Karpas-422 (cell line): ENCODE measurements at regions not wholly inside any gene's neighbourhood (a gene's known extent, or its start where the extent isn't known, plus 50 kb on each side); places are given as distances from the start of the nearest gene placed in this dataset.
A peak's percentile ranks its signal among the peaks of the same experiment; 100 is the strongest.

ENCODE experiments used
- DNase-seq: peaks from one replicate; pipeline ENCODE4 v3.0.0-alpha.2; 2015
- H2AFZ ChIP-seq: fragments of 200-600 bp; sonication (generic); 2 replicates; pipeline ENCODE4 v1.6.1; 2014; ENCODE audit warnings: antibody characterized with exemption, low read length, mixed read lengths
- H3K27ac ChIP-seq: fragments of 200-600 bp; sonication (generic); 2 replicates; pipeline ENCODE4 v1.5.1; 2014; ENCODE audit warnings: mild to moderate bottlenecking, low read length, moderate library complexity
- H3K27me3 ChIP-seq: fragments of 200-600 bp; sonication (generic); 2 replicates; pipeline ENCODE4 v1.6.1; 2014; ENCODE audit warnings: low read length, mixed read lengths
- H3K36me3 ChIP-seq: fragments of 200-600 bp; sonication (generic); 2 replicates; pipeline ENCODE4 v1.6.1; 2014; ENCODE audit warnings: low read length, mixed read lengths; ENCODE audit not compliant: insufficient read depth
- H3K4me1 ChIP-seq: fragments of 200-600 bp; sonication (generic); 2 replicates; pipeline ENCODE4 v1.6.1; 2014; ENCODE audit warnings: mild to moderate bottlenecking, low read length, mixed read lengths
- H3K4me2 ChIP-seq: fragments of 200-600 bp; sonication (generic); 2 replicates; pipeline ENCODE4 v1.6.1; 2014; ENCODE audit warnings: low read length, low read depth, mild to moderate bottlenecking; ENCODE audit not compliant: poor library complexity, severe bottlenecking
- H3K4me3 ChIP-seq: fragments of 200-600 bp; sonication (generic); 2 replicates; pipeline ENCODE4 v1.5.1; 2014; ENCODE audit warnings: mild to moderate bottlenecking, antibody characterized with exemption, low read length, mixed read lengths
- H3K79me2 ChIP-seq: fragments of 200-600 bp; sonication (generic); 2 replicates; pipeline ENCODE4 v1.6.1; 2014; ENCODE audit warnings: mild to moderate bottlenecking, low read length, mixed read lengths
- H3K9ac ChIP-seq: fragments of 200-600 bp; sonication (generic); 2 replicates; pipeline ENCODE4 v1.6.0; 2014; ENCODE audit warnings: low read length
- H3K9me2 ChIP-seq: fragments of 200-600 bp; sonication (generic), shearing (Covaris generic); replicated peaks from 2 replicates; pipeline ENCODE4 v1.6.0; 2014; ENCODE audit warnings: mild to moderate bottlenecking, low read length, moderate library complexity; ENCODE audit not compliant: insufficient read depth
- H3K9me3 ChIP-seq: fragments of 300-700, 200-600 bp; sonication (generic); 2 replicates; pipeline ENCODE4 v1.6.1; 2014; ENCODE audit warnings: low read length, mixed read lengths
- H4K20me1 ChIP-seq: fragments of 200-600 bp; sonication (generic); 2 replicates; pipeline ENCODE4 v1.6.1; 2014; ENCODE audit warnings: mild to moderate bottlenecking, antibody characterized with exemption, low read length, low read depth; ENCODE audit not compliant: insufficient read depth

GRCh38 chr12:89289720-89290119 is 62.6 kb downstream of the DUSP6 start:
- H3K4me2 ChIP-seq, result no peak overlapping the region
- peaks cover 31% of the 10 kb centered on the region for H3K4me1 ChIP-seq
- no peak overlapping the region for H3K4me3 ChIP-seq
- peak; percentile 5 for DNase-seq
- H3K27ac ChIP-seq, result no peak overlapping the region
- no peak overlapping the region for H2AFZ ChIP-seq
- no peaks in the 10 kb centered on the region for H4K20me1 ChIP-seq
- no peaks in the 10 kb centered on the region for H3K27me3 ChIP-seq
- H3K9me3 ChIP-seq, result no peaks in the 10 kb centered on the region
- H3K9me2 ChIP-seq, result no peaks in the 10 kb centered on the region
- H3K9ac ChIP-seq, result no peak overlapping the region
- H3K79me2 ChIP-seq, result no peaks in the 10 kb centered on the region
- no peaks in the 10 kb centered on the region for H3K36me3 ChIP-seq

GRCh38 chr12:89288959-89289358 is 63.3 kb downstream of the DUSP6 start:
- H3K4me3 ChIP-seq, result no peak overlapping the region
- no peaks in the 10 kb centered on the region for H3K9me3 ChIP-seq
- no peaks in the 10 kb centered on the region for H3K79me2 ChIP-seq
- no peaks in the 10 kb centered on the region for H3K27me3 ChIP-seq
- no peak overlapping the region for H3K9ac ChIP-seq
- H3K4me2 ChIP-seq, result no peak overlapping the region
- no peak overlapping the region for H3K27ac ChIP-seq
- H4K20me1 ChIP-seq, result no peaks in the 10 kb centered on the region
- H3K9me2 ChIP-seq, result no peaks in the 10 kb centered on the region
- H3K4me1 ChIP-seq, result peaks cover 31% of the 10 kb centered on the region
- no peaks in the 10 kb centered on the region for H3K36me3 ChIP-seq
- H2AFZ ChIP-seq, result no peak overlapping the region
- peak; percentile 38 for DNase-seq

- H3K36me3 ChIP-seq, result no peaks in the 10 kb centered on the region
- H3K9me2 ChIP-seq, result no peaks in the 10 kb centered on the region
- no peak overlapping the region for H3K27ac ChIP-seq
- no peaks in the 10 kb centered on the region for H3K27me3 ChIP-seq
- no peaks in the 10 kb centered on the region for H3K9me3 ChIP-seq
- H4K20me1 ChIP-seq, result no peaks in the 10 kb centered on the region
- H3K4me3 ChIP-seq, result peak overlapping the region; percentile 17
- H3K79me2 ChIP-seq, result no peaks in the 10 kb centered on the region
- H3K4me1 ChIP-seq, result peaks cover 31% of the 10 kb centered on the region
- peak overlapping the region; percentile 58 for H3K4me2 ChIP-seq
- H2AFZ ChIP-seq, result peak overlapping the region; percentile 44; the same call in 1 of the 2 replicates
- H3K9ac ChIP-seq, result no peak overlapping the region
- DNase-seq, result peak; percentile 82
Observed at GRCh38 chr12:89286501-89286900, 65.8 kb downstream of the DUSP6 start.

DNA sequence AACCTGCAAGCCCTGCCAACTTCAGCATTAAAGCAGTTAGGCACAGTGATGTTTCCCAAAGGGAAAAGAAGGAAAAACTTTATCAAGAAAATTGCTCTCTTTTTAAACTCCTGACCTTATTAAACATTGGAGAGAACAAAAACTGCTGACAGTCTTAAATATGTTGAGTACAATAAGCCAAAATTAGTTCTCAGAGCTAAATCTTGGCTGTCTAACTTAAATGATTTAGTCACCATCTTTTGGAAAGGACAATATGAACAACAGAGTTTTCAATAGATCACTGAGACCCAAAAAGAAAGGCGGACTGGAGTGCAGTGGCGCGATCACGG is 70.8 kb downstream of the DUSP6 start:
- Histone ChIP-seq H3K4me1 (peaks cover 14% of the 10 kb centered on the region), H3K4me3 (no peak overlapping the region), H3K79me2 (no peaks in the 10 kb centered on the region), H3K9ac (no peak overlapping the region), H3K9me2 (no peaks in the 10 kb centered on the region), H3K27me3 (no peaks in the 10 kb centered on the region), H3K4me2 (no peak overlapping the region), H4K20me1 (no peaks in the 10 kb centered on the region), H3K27ac (no peak overlapping the region), H2AFZ (no peak overlapping the region), H3K36me3 (no peaks in the 10 kb centered on the region), H3K9me3 (no peaks in the 10 kb centered on the region)
- DNase-seq, result peak; percentile 14

DNA sequence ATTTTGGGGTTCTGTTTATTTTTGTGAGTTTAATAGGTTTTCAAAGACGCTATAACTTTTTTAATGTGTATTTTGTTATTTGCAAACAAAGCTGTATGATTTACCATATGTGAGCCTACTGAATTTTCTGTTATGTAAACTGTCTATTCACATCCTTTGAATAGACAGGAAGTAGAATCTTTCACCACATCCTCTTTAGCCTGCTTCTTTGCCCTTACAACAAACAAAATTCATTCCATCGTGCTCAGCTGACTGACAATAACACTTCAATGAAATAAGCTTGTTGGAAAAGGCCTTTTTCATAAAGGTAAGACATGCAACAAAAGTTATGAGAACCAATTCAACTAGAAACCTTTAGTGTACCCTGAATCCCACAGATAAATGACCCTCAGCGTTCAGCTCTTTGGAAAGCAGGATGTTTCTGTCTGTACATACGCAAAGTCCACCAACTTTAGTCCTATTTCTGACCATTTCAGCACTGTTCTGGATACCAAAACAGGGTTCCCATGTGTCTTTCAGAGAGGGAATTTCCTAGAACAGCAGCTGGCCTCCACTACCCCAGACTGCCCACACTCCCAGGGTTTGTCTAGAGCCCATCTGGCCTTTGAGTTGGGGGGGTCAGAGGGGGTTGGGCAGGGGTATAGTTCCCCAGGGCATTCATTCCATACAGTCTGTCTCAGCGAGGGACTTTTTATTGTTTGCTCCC is 71.3 kb downstream of the DUSP6 start:
- Histone ChIP-seq H3K79me2 (no peaks in the 10 kb centered on the region), H3K36me3 (no peaks in the 10 kb centered on the region), H3K4me2 (no peak overlapping the region), H2AFZ (no peak overlapping the region), H3K9ac (no peak overlapping the region), H3K4me1 (peaks cover 9% of the 10 kb centered on the region), H3K9me2 (no peaks in the 10 kb centered on the region), H3K4me3 (no peak overlapping the region), H3K9me3 (no peaks in the 10 kb centered on the region), H3K27me3 (no peaks in the 10 kb centered on the region), H4K20me1 (no peaks in the 10 kb centered on the region), H3K27ac (no peak overlapping the region)
- DNase-seq, result no peak

GRCh38 chr12:89279499-89279898 is 72.8 kb downstream of the DUSP6 start:
- H3K4me2 ChIP-seq, result no peak overlapping the region
- no peaks in the 10 kb centered on the region for H3K27me3 ChIP-seq
- no peak overlapping the region for H3K4me3 ChIP-seq
- no peak overlapping the region for H3K27ac ChIP-seq
- no peak overlapping the region for H2AFZ ChIP-seq
- no peaks in the 10 kb centered on the region for H3K79me2 ChIP-seq
- H3K9ac ChIP-seq, result no peak overlapping the region
- H3K36me3 ChIP-seq, result no peaks in the 10 kb centered on the region
- peak; percentile 23 for DNase-seq
- no peaks in the 10 kb centered on the region for H3K9me3 ChIP-seq
- no peaks in the 10 kb centered on the region for H3K4me1 ChIP-seq
- H4K20me1 ChIP-seq, result no peaks in the 10 kb centered on the region
- H3K9me2 ChIP-seq, result no peaks in the 10 kb centered on the region

DNA sequence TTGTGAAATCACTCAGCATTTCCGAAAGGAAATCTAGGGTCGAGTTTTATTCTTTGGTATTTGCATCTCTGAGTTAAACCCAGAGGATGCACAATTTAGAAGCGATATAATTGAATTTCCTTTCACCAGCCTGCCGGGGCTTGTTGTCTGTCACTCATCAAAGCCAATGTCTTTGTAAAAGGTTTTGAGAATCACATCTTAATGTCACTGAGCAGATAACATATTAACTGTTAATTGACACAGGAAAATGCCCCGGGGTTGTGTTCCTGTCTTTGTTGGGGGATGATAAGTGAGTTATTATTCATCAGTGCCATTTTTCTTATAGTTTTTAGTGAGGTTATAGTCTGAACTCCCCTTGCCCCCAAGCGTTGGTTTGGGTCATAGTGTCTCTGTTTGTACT is 73.4 kb downstream of the DUSP6 start:
- H2AFZ ChIP-seq, result no peak overlapping the region
- H3K36me3 ChIP-seq, result no peaks in the 10 kb centered on the region
- no peak overlapping the region for H3K9ac ChIP-seq
- H3K9me2 ChIP-seq, result no peaks in the 10 kb centered on the region
- H3K9me3 ChIP-seq, result no peaks in the 10 kb centered on the region
- H3K27ac ChIP-seq, result no peak overlapping the region
- no peak for DNase-seq
- no peaks in the 10 kb centered on the region for H3K27me3 ChIP-seq
- no peaks in the 10 kb centered on the region for H3K4me1 ChIP-seq
- H4K20me1 ChIP-seq, result no peaks in the 10 kb centered on the region
- H3K4me2 ChIP-seq, result no peak overlapping the region
- no peak overlapping the region for H3K4me3 ChIP-seq
- H3K79me2 ChIP-seq, result no peaks in the 10 kb centered on the region

GRCh38 chr12:89278169-89278568 is 74.1 kb downstream of the DUSP6 start:
- Histone ChIP-seq H2AFZ (no peak overlapping the region), H3K4me3 (no peak overlapping the region), H3K4me1 (no peaks in the 10 kb centered on the region), H3K9me3 (no peaks in the 10 kb centered on the region), H3K9me2 (no peaks in the 10 kb centered on the region), H4K20me1 (no peaks in the 10 kb centered on the region), H3K27me3 (no peaks in the 10 kb centered on the region), H3K36me3 (no peaks in the 10 kb centered on the region), H3K4me2 (no peak overlapping the region), H3K9ac (no peak overlapping the region), H3K79me2 (no peaks in the 10 kb centered on the region), H3K27ac (no peak overlapping the region)
- DNase-seq, result peak; percentile 31
